Stimulated activated CD4-positive, alpha-beta T cell treated with anti-CD3 and anti-CD28 coated beads, TNF-alpha, amount 100 ng/mL, for 24 hours (primary cell): ENCODE measurements at regions not wholly inside any gene's neighbourhood (a gene's known extent, or its start where the extent isn't known, plus 50 kb on each side); places are given as distances from the start of the nearest gene placed in this dataset.

Source experiments
- DNase-seq, 3 experiments: peaks; one replicate each; pipeline ENCODE4 v3.0.0-alpha.2; 2020; ENCODE audit warnings: low read depth in 3 of 3

GRCh38 chr5:73228052-73228451, 55.1 kb downstream of the TMEM174 start:
- no peak for DNase-seq
